GM19455 (cell line): ENCODE measurements at regions not wholly inside any gene's neighbourhood (a gene's known extent, or its start where the extent isn't known, plus 50 kb on each side); places are given as distances from the start of the nearest gene placed in this dataset.
"Not testable (repeated sequence)": the region's sequence is repeated elsewhere in the genome, so short reads cannot be mapped to it uniquely, and the experiment has no call there.

ENCODE experiments used
- ATAC-seq: cut with Tn5 transposase; IDR thresholded peaks from one replicate; pipeline ENCODE4 v1.9.1; 2021; ENCODE audit not compliant: unreplicated experiment

DNA sequence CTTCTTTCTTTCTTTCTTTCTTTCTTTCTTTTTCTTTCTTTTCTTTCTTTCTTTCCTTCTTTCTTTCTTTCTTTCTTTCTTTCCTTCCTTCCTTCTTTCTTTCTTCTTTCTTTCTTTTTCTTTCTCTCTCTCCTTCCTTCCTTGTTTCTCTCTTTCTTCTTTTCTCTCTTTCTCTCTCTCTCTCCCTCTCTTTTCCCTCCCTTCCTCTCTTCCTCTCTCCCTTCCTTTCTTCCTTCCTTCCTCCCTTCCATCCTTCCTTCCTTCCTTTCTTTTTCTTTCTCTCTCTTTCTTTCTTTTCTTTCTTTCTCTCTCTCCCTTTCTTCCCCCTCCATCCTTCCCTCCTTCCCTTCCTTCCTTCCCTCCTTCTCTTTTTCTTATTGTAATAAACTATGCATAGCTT lies 105.5 kb downstream of the ZBTB18 start:
- not testable (repeated sequence) for ATAC-seq

DNA sequence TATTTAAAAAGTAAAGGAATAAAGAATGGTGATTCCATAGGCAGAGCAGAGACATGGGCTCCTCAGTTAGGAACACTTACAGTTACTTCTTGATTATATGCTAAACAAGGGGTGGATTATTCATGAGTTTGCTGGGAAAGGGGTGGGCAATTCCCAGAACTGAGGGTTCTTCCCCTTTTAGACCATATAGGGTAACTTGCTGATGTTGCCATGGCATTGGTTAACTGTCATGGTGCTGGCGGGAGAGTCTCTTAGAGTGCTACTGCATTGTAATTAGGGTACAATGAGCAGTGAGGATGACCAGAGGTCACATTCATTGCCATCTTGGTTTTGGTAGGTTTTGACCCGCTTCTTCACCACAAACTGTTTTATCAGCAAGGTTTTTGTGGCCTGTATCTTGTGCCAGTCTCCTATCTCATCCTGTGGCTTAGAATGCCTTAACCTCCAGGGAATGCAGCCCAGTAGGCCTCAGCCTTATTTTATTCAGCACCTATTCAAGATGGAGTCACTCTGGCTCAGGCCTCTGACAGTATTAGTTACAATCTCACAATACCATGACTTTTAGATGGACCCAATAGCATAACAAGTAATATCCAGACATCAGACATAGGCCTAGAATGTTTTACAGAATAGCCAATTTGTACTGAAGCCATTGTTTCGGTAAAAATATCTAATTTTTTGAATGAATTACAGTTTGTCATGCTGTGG lies 106.8 kb downstream of the ZBTB18 start:
- no peak for ATAC-seq

GRCh38 chr1:244159646-244160045 lies 108.6 kb downstream of the ZBTB18 start:
- ATAC-seq, result no peak

GRCh38 chr1:244160455-244161235 lies 109.6 kb downstream of the ZBTB18 start:
- ATAC-seq, result no peak

DNA sequence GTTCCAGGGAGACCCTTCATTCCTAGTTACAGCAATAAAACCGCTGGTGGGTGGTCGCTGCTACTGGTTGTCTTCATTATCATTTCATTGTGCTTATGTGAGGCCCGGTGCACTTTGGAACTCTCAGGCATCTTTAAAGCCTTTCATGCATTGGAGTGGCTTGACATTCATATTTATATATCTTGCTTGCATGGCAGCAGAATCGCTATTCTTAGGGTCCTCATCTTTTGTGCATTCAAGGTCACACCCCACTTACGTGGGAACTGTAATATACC lies 110.1 kb downstream of the ZBTB18 start:
- ATAC-seq, result no peak

DNA sequence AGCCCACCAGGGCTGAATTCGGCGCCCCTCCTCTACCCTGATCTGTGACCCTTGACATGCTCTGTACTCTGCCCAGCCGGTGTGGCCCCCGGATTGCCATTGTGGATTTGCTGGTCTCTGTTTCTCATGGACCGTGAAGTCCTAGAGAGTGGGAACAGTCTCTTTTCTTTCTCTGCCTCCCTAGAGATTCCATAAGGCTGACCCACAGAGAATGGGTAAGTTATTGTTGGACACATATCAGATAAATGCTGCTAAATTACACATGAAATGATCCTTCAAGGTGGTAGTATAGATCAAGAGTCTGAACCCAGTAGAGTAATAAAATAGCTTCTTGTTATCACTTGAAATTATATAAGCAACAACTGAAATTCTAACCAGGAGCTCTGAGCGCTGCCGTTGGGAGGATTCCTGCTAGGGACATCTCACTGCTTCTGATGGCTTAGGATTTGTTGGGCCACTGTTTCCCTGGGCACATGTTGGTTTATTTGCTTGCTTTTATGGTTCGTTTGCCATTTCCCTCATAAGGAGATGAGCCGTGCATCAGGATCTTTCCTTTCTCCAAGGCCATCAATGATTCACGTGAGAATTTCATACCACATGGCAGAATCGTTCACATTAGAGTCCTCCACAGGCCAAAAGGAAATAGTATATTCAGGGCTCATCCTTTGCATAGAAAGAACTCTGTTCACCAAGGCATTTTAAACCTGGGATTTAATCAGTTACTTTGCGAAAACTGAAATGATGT lies 111.9 kb downstream of the ZBTB18 start:
- ATAC-seq, result no peak

DNA sequence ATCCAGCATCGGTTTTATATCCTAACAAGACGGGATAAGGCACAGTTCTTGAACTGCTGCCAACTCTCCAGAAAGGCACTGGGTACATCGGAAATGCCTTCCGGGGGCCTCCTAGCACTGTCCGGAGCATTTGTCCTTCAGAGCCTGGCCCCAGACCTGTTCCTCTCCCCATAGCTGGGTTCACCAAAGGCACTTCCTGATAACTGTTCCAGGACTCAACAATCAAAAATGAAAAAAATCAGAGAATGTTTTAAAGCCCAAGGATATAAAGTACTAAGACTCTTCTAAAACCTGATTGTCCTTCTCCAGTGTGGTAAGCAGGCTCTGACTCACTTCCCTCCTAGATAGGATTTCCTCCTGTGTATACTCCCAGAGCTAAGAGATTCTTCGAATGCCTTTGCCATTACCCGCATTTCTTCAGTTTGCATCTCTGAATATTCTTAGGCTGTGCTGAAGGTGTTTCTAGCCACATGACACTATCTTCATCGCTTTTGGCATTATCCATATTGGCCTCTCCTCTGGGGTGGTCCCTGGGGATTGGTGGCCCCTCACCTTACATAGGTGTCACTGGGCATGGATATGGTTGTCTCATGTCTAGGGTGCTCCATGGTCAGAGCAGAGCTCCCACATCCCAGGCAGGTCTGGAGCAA lies 112.9 kb downstream of the ZBTB18 start:
- ATAC-seq, result no peak

DNA sequence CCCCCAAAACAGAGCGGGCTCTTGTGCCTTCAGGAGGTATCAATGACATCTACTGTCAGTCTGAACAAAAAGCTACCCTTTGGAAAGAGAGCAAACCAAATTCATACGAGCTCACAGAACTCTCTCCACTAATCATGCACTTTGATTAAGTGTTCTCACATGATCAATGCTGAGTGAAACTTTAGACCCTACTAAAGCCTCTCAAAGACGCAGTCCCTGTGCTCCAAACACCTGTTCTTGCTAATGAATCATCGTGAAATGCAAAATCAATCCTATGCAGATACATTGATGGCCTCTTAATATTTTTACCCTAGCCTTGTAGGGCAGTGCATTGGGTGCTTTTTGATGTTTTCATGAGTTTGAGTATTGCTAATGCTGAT lies 113.4 kb downstream of the ZBTB18 start:
- ATAC-seq, result no peak

DNA sequence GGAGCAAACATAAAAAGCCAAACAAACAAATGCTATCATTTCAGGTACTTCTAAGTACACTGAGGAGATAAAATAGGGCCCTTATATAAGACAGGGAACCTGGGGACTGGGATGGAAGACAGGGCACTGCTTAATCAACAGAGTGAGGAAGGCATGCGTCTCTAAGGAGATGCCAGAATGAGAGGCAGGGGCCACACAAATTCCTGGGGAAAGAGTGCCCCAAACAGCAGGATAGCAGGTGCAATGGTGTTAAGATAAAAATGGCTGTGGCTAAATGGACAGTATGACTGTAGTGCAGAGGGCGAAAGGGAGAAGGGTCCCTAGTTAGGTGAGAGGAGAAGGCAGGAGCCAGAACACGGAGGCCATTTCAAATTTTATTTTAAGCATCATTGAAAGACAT lies 113.9 kb downstream of the ZBTB18 start:
- no peak for ATAC-seq

DNA sequence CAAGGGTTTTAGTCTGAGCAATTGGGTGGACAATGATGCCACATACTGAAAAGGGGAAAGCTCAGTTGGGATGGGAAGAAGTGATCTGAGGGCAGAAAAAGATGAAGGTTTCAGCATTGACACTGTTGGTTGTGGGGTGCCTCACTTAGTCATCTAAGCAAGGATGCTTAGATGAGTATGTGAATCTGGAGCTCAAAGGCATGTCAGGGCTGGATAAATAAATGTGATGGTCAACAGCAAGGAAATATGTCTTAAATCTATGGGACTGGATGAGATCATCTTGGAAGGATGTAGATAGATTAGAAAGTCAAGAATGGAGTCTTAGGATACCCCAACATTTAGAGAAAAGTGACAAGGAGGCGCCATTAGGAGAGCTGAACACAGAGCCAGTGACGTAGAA lies 114.6 kb downstream of the ZBTB18 start:
- no peak for ATAC-seq

GRCh38 chr1:244171241-244171985 lies 120.3 kb downstream of the ZBTB18 start:
- no peak for ATAC-seq

DNA sequence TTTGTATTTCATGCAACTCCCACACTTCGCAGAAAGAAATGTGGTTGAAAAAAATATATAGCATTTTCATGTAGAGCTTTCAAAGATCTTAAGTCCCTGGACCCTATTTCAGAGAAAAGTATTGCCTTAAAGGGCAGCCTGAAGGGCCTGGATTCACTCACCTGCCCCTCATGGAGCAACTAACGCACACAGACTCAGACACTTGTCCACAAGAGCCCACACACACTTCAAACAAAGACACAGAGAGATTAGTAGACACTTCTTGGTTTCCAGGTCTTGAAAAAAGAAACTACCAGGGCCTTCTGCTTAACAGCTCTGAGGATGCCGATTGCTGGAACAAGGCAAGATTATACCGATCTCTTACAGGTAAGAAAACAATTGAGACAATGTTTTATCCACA lies 122.2 kb downstream of the ZBTB18 start:
- ATAC-seq, result no peak

- no peak for ATAC-seq
Measured at GRCh38 chr1:244173769-244174168, 122.7 kb downstream of the ZBTB18 start.

GRCh38 chr1:244174922-244175521 lies 123.9 kb downstream of the ZBTB18 start:
- ATAC-seq, result no peak

DNA sequence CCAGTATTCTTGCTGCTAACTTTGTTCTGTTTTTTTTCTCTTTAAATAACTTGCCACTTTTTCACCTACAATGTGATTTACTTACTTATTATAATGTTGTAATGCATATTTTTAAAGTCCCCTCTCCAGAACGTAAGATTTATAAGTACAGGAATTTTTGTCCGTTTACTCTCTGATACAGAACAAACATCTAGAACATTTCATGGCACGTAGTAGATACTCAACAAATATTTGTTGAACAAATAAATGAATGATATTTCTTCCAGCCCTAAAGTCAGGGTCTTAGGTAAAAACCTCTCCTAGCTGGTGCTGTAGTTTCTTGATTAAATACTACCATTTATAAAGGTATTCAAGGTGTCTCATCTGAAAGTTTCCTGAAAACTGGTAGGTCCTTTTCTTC lies 125.1 kb downstream of the ZBTB18 start:
- ATAC-seq, result no peak

DNA sequence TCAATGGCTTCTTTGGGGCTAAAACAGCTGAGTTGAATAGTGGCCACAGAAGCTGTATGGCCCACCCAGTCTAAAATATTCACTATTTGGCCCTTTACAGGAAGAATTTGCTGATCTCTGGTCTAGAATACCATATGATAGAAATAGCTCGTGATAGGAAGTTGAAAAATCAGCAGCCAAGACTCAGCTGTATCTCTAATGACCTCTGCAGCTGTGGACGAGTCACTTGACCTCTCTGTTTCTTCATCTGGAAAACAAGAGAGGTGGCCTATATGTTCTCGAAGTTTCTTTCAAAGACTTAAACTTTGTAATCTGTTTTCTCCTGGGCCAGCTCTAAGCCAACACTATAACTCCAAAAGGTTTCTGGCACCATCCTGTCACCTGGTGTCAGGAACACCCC lies 129.2 kb downstream of the ZBTB18 start:
- ATAC-seq, result no peak

DNA sequence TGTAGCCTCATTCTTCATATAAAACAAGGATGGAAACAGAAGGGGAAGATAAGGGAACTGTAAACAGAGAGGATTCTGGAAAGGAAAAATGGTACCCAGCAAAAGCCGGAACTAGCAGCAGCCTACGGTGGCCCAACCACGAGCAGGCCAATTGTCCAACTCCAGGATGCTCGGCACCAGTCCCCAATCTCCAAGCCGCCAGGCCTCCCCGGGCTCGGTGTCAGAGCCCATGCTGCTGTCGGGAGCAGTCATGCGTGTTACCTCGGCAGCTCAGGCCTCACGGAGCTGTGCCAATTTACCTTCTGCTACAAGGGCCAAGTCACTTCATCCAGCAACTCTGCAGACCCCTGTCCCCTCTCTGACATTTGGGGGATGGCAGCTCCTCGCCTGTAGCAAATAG lies 130.8 kb downstream of the ZBTB18 start:
- ATAC-seq, result no peak

DNA sequence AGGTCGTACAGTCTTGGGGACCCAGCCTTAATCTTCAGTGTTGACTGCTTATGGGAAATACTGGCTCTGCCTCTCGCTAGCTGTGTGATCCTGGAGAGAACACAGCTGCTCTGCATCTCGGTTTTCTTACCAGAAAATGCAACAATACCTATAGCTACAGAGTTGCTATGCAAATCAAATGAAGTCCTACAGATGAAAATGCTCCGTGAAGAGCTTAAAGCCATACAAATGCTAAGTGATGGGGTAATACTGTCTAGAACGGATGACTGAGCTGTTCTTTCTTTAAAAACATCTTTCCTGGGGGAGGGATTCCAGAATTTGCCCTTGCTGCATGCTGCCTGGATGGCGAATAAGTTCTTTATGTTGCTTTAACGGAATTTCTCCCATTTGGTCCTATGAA lies 132.0 kb downstream of the ZBTB18 start:
- no peak for ATAC-seq

GRCh38 chr1:244186372-244186771 lies 135.3 kb downstream of the ZBTB18 start:
- no peak for ATAC-seq

DNA sequence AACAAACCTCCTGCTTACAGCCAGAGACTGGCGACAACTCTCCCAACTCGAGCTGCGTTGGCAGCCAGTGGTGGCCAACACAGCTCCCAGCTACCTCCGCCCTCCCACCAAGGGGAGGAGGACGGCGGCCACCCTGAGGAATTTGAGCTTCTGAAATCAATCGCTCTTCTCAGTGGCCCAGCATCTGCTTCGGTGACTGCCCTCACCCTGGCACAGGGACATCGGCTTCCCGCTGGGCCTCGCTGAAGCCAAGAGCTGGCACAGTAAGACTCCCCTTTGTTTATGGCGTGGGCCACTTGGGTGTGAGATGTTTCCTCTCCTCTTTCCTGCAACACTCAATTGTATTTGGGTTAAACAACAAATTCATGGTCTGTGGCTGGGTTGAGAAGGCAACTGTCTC lies 136.2 kb downstream of the ZBTB18 start:
- no peak for ATAC-seq

GRCh38 chr1:244191581-244191980 lies 140.5 kb downstream of the ZBTB18 start:
- ATAC-seq, result no peak
